ENCODE measurements at regions not wholly inside any gene's neighbourhood (a gene's known extent, or its start where the extent isn't known, plus 50 kb on each side); places are given as distances from the start of the nearest gene placed in this dataset.

DNA sequence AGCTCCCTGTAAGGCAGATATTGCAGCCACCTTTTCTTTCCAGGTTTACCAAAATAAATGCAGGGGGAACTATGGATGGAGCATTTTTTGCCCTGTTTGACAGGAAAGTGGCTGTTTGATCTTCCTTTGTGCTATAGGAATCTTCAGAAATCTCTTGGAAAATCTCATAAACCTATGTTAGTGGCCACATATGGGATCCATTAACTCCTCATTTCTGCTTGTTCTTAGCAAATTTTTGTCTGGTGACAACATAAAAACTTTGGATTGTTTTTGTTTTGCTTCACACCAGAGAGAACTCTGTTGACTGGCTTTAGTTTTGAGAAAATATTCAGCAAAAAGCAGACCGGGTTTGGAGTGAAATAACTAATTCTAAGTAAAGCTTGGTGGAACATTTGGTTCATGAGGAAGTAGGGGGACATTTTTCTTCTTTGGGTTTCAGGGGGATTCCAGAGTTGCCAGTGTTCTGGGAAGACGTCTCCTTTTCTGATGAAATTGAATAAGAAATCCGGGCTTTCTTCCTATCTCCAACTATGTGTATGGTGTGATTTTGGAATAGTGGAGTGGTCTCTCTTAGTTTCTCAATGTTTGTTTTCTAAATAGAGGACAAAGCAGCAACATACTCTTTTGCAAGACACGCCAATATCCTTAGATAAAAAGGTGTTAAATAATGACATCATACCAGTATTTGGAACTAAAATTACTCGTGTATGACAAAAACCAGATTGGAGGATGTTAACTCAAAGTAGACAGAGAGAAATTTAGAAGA, 174.4 kb downstream of the ICOS start:
- H3K4me2 ChIP-seq: no peak overlapping the region
- Mint-ChIP-seq H3K27ac (no peak overlapping the region), H3K36me3 (ENCODE audit: low read depth) (no peaks in the 10 kb centered on the region), H3K9me3 (no peaks in the 10 kb centered on the region), H3K27me3 (ENCODE audit: insufficient read depth, low read depth, poor library complexity) (peaks cover 6% of the 10 kb centered on the region), H3K4me3 (no peak overlapping the region), H3K4me1 (peaks cover 32% of the 10 kb centered on the region)
- H2AFZ ChIP-seq: peak overlapping the region; percentile 65
- no peaks in the 10 kb centered on the region for H3K79me2 ChIP-seq (replicated peaks; ENCODE audit: insufficient read depth)
- H3K36me3 ChIP-seq (ENCODE audit: insufficient read depth): no peaks in the 10 kb centered on the region
- H3K9me2 ChIP-seq (ENCODE audit: insufficient read depth): no peaks in the 10 kb centered on the region
- no peaks in the 10 kb centered on the region for H4K20me1 ChIP-seq (replicated peaks; ENCODE audit: insufficient read depth)
- peaks cover 18% of the 10 kb centered on the region for H3K4me1 ChIP-seq (ENCODE audit: insufficient read depth)
- ATAC-seq: no peak
- no peak for DNase-seq (ENCODE audit: low spot score)
- H3K4me3 ChIP-seq: no peak overlapping the region
- no peaks in the 10 kb centered on the region for H3K27me3 ChIP-seq (ENCODE audit: insufficient read depth)
- TF ChIP-seq NANOG (IDR thresholded peaks at IDR 0.05; ENCODE audit: borderline replicate concordance) (no peak), STAT1 (IDR thresholded peaks at IDR 0.05; ENCODE audit: unreplicated experiment) (no peak), POLR2AphosphoS5 (IDR thresholded peaks at IDR 0.05; ENCODE audit: low read depth) (no peak), REST (IDR thresholded peaks at IDR 0.05; ENCODE audit: unreplicated experiment) (no peak), ZNF462 (CRISPR knock-in tag; IDR thresholded peaks at IDR 0.05) (no peak), ZNF331 (CRISPR knock-in tag; IDR thresholded peaks at IDR 0.05; ENCODE audit: low read depth) (no peak), EZH2 (IDR thresholded peaks at IDR 0.05; ENCODE audit: low read depth, unreplicated experiment) (no peak), JUNB (IDR thresholded peaks at IDR 0.05; ENCODE audit: unreplicated experiment) (no peak), EZH2phosphoT487 (IDR thresholded peaks at IDR 0.05; ENCODE audit: unreplicated experiment) (no peak), CREB1 (CRISPR knock-in tag; IDR thresholded peaks at IDR 0.05; ENCODE audit: low read depth) (no peak), ZNF114 (CRISPR knock-in tag; IDR thresholded peaks at IDR 0.05) (no peak), ETS1 (IDR thresholded peaks at IDR 0.05) (no peak)
- no peaks in the 10 kb centered on the region; the same call in 1 of the 2 replicates for H3F3A ChIP-seq (replicated peaks; ENCODE audit: low read depth)
- no peak overlapping the region for H3K27ac ChIP-seq (ENCODE audit: low read depth)

Data from GM23338 (cell line).